Neural progenitor cell (in vitro differentiated cells): ENCODE measurements at regions not wholly inside any gene's neighbourhood (a gene's known extent, or its start where the extent isn't known, plus 50 kb on each side); places are given as distances from the start of the nearest gene placed in this dataset.

Experiments used
- DNase-seq: peaks from one replicate; pipeline ENCODE4 v3.0.0-alpha.2; 2016; ENCODE audit warnings: low spot score
- H2AFZ ChIP-seq: fragments of 200-600 bp; sonication (generic); replicated peaks from 2 replicates; pipeline ENCODE4 v1.6.1; 2016; ENCODE audit warnings: antibody characterized with exemption
- H3F3A ChIP-seq: fragments of 200-600 bp; sonication (generic); 2 replicates; pipeline ENCODE4 v1.6.1; 2016; ENCODE audit warnings: antibody characterized with exemption, low read depth
- H3K27ac ChIP-seq: fragments of 200-600 bp; sonication (generic); 2 replicates; pipeline ENCODE4 v1.5.1; 2016; ENCODE audit warnings: mild to moderate bottlenecking
- H3K27me3 ChIP-seq: fragments of 200-600 bp; sonication (generic); 2 replicates; pipeline ENCODE4 v1.6.1; 2016; ENCODE audit warnings: mild to moderate bottlenecking, moderate library complexity
- H3K36me3 ChIP-seq: fragments of 200-600 bp; sonication (generic); 2 replicates; pipeline ENCODE4 v1.5.1; 2016
- H3K4me1 ChIP-seq: fragments of 200-600 bp; sonication (generic); 2 replicates; pipeline ENCODE4 v1.6.1; 2016; ENCODE audit warnings: mixed run types
- H3K4me2 ChIP-seq: fragments of 200-600 bp; sonication (generic); 2 replicates; pipeline ENCODE4 v1.6.1; 2016
- H3K4me3 ChIP-seq: fragments of 200-600 bp; sonication (generic); 2 replicates; pipeline ENCODE4 v1.5.1; 2016
- H3K79me2 ChIP-seq: fragments of 200-600 bp; sonication (generic); 2 replicates; pipeline ENCODE4 v1.6.1; 2016; ENCODE audit warnings: low read depth
- H3K9ac ChIP-seq: fragments of 200-600 bp; sonication (generic); 2 replicates; pipeline ENCODE4 v1.6.1; 2016
- H3K9me3 ChIP-seq: fragments of 200-600 bp; sonication (generic); 2 replicates; pipeline ENCODE4 v1.5.1; 2016; ENCODE audit warnings: low read depth
- H4K20me1 ChIP-seq: fragments of 200-600 bp; sonication (generic); 2 replicates; pipeline ENCODE4 v1.6.1; 2016; ENCODE audit warnings: low read depth
- H3K27ac Mint-ChIP-seq: 3 replicates; pipeline ENCODE4 v1.8.0; 2021; ENCODE audit warnings: mixed read lengths
- H3K27me3 Mint-ChIP-seq: 2 replicates; pipeline ENCODE4 v1.8.0; 2022; ENCODE audit warnings: low read depth, mild to moderate bottlenecking, inconsistent platforms, moderate library complexity, mixed read lengths; ENCODE audit not compliant: insufficient read depth
- H3K36me3 Mint-ChIP-seq: 3 replicates; pipeline ENCODE4 v1.8.0; 2021; ENCODE audit warnings: mixed read lengths
- H3K4me1 Mint-ChIP-seq: 3 replicates; pipeline ENCODE4 v1.8.0; 2021; ENCODE audit warnings: mixed read lengths
- H3K4me3 Mint-ChIP-seq: 3 replicates; pipeline ENCODE4 v1.8.0; 2021; ENCODE audit warnings: mild to moderate bottlenecking, moderate library complexity, mixed read lengths
- H3K9me3 Mint-ChIP-seq: 3 replicates; pipeline ENCODE4 v1.8.0; 2020; ENCODE audit warnings: mixed read lengths
- CTCF ChIP-seq: fragments of 200-600 bp; sonication (generic); IDR thresholded peaks from 2 replicates; pipeline ENCODE4 v1.5.1; 2017; ENCODE audit warnings: antibody characterized with exemption, mild to moderate bottlenecking
- EZH2 ChIP-seq: fragments of 200-600 bp; sonication (generic); IDR thresholded peaks from 2 replicates; pipeline ENCODE4 v1.6.1; 2017; ENCODE audit warnings: antibody characterized with exemption, mild to moderate bottlenecking, moderate library complexity
- EZH2phosphoT487 ChIP-seq: fragments of 200-600 bp; sonication (generic); IDR thresholded peaks from 2 replicates; pipeline ENCODE4 v1.6.1; 2017; ENCODE audit warnings: antibody characterized with exemption

GRCh38 chr13:61148211-61148610 is 267.4 kb downstream of the PCDH20 start:
- no peak overlapping the region for H2AFZ ChIP-seq

GRCh38 chr13:61146571-61146970 is 269.1 kb downstream of the PCDH20 start:
- Histone ChIP-seq H3K79me2 (no peaks in the 10 kb centered on the region), H3K4me3 (no peak overlapping the region), H3K36me3 (no peaks in the 10 kb centered on the region), H3K27ac (no peak overlapping the region), H3K4me2 (no peak overlapping the region), H2AFZ (no peak overlapping the region), H4K20me1 (no peaks in the 10 kb centered on the region), H3F3A (peaks cover 19% of the 10 kb centered on the region), H3K4me1 (peaks cover 38% of the 10 kb centered on the region), H3K9me3 (no peaks in the 10 kb centered on the region), H3K9ac (no peak overlapping the region), H3K27me3 (no peaks in the 10 kb centered on the region)
- Mint-ChIP-seq H3K36me3 (no peaks in the 10 kb centered on the region), H3K9me3 (peaks cover 3% of the 10 kb centered on the region), H3K4me3 (no peak overlapping the region), H3K27ac (no peak overlapping the region), H3K27me3 (no peaks in the 10 kb centered on the region), H3K4me1 (peaks cover 11% of the 10 kb centered on the region)
- no peak for DNase-seq
- TF ChIP-seq EZH2 (no peak), EZH2phosphoT487 (no peak), CTCF (no peak)

More at GRCh38 chr13:61148211-61148610, 267.4 kb downstream of the PCDH20 start:
- no peak overlapping the region for H3K4me3 ChIP-seq
- H3K27ac Mint-ChIP-seq = no peak overlapping the region
- H3K4me3 Mint-ChIP-seq = no peak overlapping the region
- TF ChIP-seq EZH2 (no peak), EZH2phosphoT487 (no peak), CTCF (no peak)
- peak overlapping the region; percentile 63 for H3K4me2 ChIP-seq
- no peaks in the 10 kb centered on the region for H3K36me3 ChIP-seq
- peaks cover 11% of the 10 kb centered on the region for H3K4me1 Mint-ChIP-seq
- no peak overlapping the region for H3K9ac ChIP-seq
- H3K9me3 Mint-ChIP-seq = peaks cover 3% of the 10 kb centered on the region
- peak overlapping the region; percentile 89 for H3K27ac ChIP-seq
- peak; percentile 56 for DNase-seq
- no peaks in the 10 kb centered on the region for H3K27me3 ChIP-seq
- no peaks in the 10 kb centered on the region for H3K9me3 ChIP-seq
- H3K36me3 Mint-ChIP-seq = no peaks in the 10 kb centered on the region
- no peaks in the 10 kb centered on the region for H3K27me3 Mint-ChIP-seq
- no peaks in the 10 kb centered on the region for H4K20me1 ChIP-seq
- no peaks in the 10 kb centered on the region for H3K79me2 ChIP-seq
- peaks cover 19% of the 10 kb centered on the region for H3F3A ChIP-seq
- peaks cover 38% of the 10 kb centered on the region for H3K4me1 ChIP-seq

- no peak for DNase-seq
- H3K36me3 Mint-ChIP-seq = no peaks in the 10 kb centered on the region
- no peaks in the 10 kb centered on the region for H3K36me3 ChIP-seq
- H3K27me3 Mint-ChIP-seq = no peaks in the 10 kb centered on the region
- H3K27me3 ChIP-seq = no peaks in the 10 kb centered on the region
- no peak overlapping the region for H3K4me3 ChIP-seq
- no peak overlapping the region for H3K27ac ChIP-seq
- no peaks in the 10 kb centered on the region for H3K79me2 ChIP-seq
- TF ChIP-seq EZH2 (no peak), CTCF (no peak), EZH2phosphoT487 (no peak)
- peaks cover 35% of the 10 kb centered on the region for H3K4me1 ChIP-seq
- no peak overlapping the region for H3K4me3 Mint-ChIP-seq
- no peak overlapping the region for H3K27ac Mint-ChIP-seq
- H3K9ac ChIP-seq = no peak overlapping the region
- H3K4me1 Mint-ChIP-seq = peaks cover 11% of the 10 kb centered on the region
- no peaks in the 10 kb centered on the region for H3K9me3 ChIP-seq
- H3F3A ChIP-seq = peaks cover 19% of the 10 kb centered on the region
- no peaks in the 10 kb centered on the region for H4K20me1 ChIP-seq
- no peak overlapping the region for H2AFZ ChIP-seq
- H3K9me3 Mint-ChIP-seq = peaks cover 3% of the 10 kb centered on the region
- H3K4me2 ChIP-seq = no peak overlapping the region
Measured at GRCh38 chr13:61146158-61146557, 269.5 kb downstream of the PCDH20 start.
